ENCODE measurements at regions not wholly inside any gene's neighbourhood (a gene's known extent, or its start where the extent isn't known, plus 50 kb on each side); places are given as distances from the start of the nearest gene placed in this dataset.

GRCh38 chr5:133706506-133707430, 94.4 kb upstream of the FSTL4 start:
- no peaks in the 10 kb centered on the region for H3K4me1 ChIP-seq

GRCh38 chr5:133705331-133705730, 93.0 kb upstream of the FSTL4 start:
- DNase-seq (ENCODE audit: low spot score), result no peak
- H3K27me3 ChIP-seq, result no peaks in the 10 kb centered on the region
- H3K27ac ChIP-seq, result no peak overlapping the region
- H3K4me1 ChIP-seq, result no peaks in the 10 kb centered on the region
- no peak overlapping the region for H3K4me3 ChIP-seq
- no peak for TF ChIP-seq CTCF (IDR thresholded peaks at IDR 0.05)
- no peaks in the 10 kb centered on the region for H3K9me3 ChIP-seq
- no peaks in the 10 kb centered on the region for H3K36me3 ChIP-seq

More at GRCh38 chr5:133706506-133707430, 94.4 kb upstream of the FSTL4 start:
- Histone ChIP-seq H3K27me3 (no peaks in the 10 kb centered on the region), H3K4me3 (no peak overlapping the region), H3K36me3 (no peaks in the 10 kb centered on the region), H3K27ac (no peak overlapping the region), H3K9me3 (no peaks in the 10 kb centered on the region)
- TF ChIP-seq CTCF (IDR thresholded peaks at IDR 0.05), result no peak
- no peak for DNase-seq (ENCODE audit: low spot score)

GRCh38 chr5:133704411-133704810, 92.1 kb upstream of the FSTL4 start:
- Histone ChIP-seq H3K27me3 (no peaks in the 10 kb centered on the region), H3K9me3 (no peaks in the 10 kb centered on the region), H3K4me1 (no peaks in the 10 kb centered on the region), H3K27ac (no peak overlapping the region), H3K36me3 (no peaks in the 10 kb centered on the region), H3K4me3 (no peak overlapping the region)
- DNase-seq (ENCODE audit: low spot score), result no peak
- no peak for TF ChIP-seq CTCF (IDR thresholded peaks at IDR 0.05)

GRCh38 chr5:133703935-133704334, 91.6 kb upstream of the FSTL4 start:
- Histone ChIP-seq H3K27ac (no peak overlapping the region), H3K36me3 (no peaks in the 10 kb centered on the region), H3K27me3 (no peaks in the 10 kb centered on the region), H3K4me1 (no peaks in the 10 kb centered on the region), H3K4me3 (no peak overlapping the region), H3K9me3 (no peaks in the 10 kb centered on the region)
- no peak for DNase-seq (ENCODE audit: low spot score)
- no peak for TF ChIP-seq CTCF (IDR thresholded peaks at IDR 0.05)

GRCh38 chr5:133702791-133703770, 90.7 kb upstream of the FSTL4 start:
- DNase-seq (ENCODE audit: low spot score), result no peak
- H3K4me1 ChIP-seq, result no peaks in the 10 kb centered on the region

More at GRCh38 chr5:133702791-133703770, 90.7 kb upstream of the FSTL4 start:
- no peak overlapping the region for H3K27ac ChIP-seq
- no peaks in the 10 kb centered on the region for H3K36me3 ChIP-seq
- no peak for TF ChIP-seq CTCF (IDR thresholded peaks at IDR 0.05)
- no peaks in the 10 kb centered on the region for H3K9me3 ChIP-seq
- no peak overlapping the region for H3K4me3 ChIP-seq
- H3K27me3 ChIP-seq, result no peaks in the 10 kb centered on the region

Data from right atrium auricular region (tissue), 2 donors.